ENCODE measurements at regions not wholly inside any gene's neighbourhood (a gene's known extent, or its start where the extent isn't known, plus 50 kb on each side); places are given as distances from the start of the nearest gene placed in this dataset.

DNA sequence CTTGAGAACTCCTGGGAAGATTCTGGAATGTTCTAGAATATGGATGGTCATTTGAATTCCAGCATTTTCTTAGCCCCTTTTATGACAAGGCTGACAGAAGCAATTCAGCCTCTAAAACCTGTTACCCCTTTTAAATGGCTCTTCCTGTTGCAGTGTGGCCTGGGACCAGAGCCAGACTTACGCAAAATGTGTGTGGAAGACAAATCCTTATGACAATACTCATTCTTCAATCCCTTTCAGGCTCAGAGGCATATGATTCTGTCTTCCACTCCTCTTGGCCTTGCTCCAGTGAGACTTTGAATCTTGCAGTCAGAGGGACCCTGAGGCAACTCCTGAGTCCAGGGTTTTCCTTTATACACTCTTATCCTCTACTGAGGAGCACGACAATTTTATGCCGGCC, 287.0 kb downstream of the CLIC5 start:
- Histone ChIP-seq H3K9me3 (ENCODE audit: control insufficient read depth, insufficient read depth, low read length) (no peaks in the 10 kb centered on the region), H3K27me3 (ENCODE audit: control insufficient read depth, insufficient read depth, low read length) (no peaks in the 10 kb centered on the region), H3K27ac (ENCODE audit: low read length) (no peak overlapping the region), H3K4me1 (ENCODE audit: control insufficient read depth, insufficient read depth, low read length) (no peaks in the 10 kb centered on the region), H3K36me3 (ENCODE audit: control insufficient read depth, insufficient read depth, low read length) (no peaks in the 10 kb centered on the region), H3K4me3 (ENCODE audit: low read length) (no peak overlapping the region)
- TF ChIP-seq, protein P1, sequence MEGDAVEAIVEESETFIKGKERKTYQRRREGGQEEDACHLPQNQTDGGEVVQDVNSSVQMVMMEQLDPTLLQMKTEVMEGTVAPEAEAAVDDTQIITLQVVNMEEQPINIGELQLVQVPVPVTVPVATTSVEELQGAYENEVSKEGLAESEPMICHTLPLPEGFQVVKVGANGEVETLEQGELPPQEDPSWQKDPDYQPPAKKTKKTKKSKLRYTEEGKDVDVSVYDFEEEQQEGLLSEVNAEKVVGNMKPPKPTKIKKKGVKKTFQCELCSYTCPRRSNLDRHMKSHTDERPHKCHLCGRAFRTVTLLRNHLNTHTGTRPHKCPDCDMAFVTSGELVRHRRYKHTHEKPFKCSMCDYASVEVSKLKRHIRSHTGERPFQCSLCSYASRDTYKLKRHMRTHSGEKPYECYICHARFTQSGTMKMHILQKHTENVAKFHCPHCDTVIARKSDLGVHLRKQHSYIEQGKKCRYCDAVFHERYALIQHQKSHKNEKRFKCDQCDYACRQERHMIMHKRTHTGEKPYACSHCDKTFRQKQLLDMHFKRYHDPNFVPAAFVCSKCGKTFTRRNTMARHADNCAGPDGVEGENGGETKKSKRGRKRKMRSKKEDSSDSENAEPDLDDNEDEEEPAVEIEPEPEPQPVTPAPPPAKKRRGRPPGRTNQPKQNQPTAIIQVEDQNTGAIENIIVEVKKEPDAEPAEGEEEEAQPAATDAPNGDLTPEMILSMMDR (IDR thresholded peaks at IDR 0.05), result no peak
- H3K9me3 Mint-ChIP-seq, result no peaks in the 10 kb centered on the region
- H3K4me1 Mint-ChIP-seq, result no peaks in the 10 kb centered on the region
- no peak for DNase-seq
- intact Hi-C loops (cut with micrococcal nuclease), result no loop called here
- H3K4me3 Mint-ChIP-seq, result no peak overlapping the region
- WGBS (ENCODE audit: insufficient coverage), result 78% methylated on average over 1 of the region's 3 CpGs
- H3K27me3 Mint-ChIP-seq (ENCODE audit: low read depth in 2 of 2), result peaks cover 0 to under 1% of the 10 kb centered on the region in 2 donors
- no peak overlapping the region for H3K27ac Mint-ChIP-seq
- no peaks in the 10 kb centered on the region for H3K36me3 Mint-ChIP-seq
- no peak for ATAC-seq

GRCh38 chr6:45727819-45728449, 287.7 kb downstream of the CLIC5 start:
- TF ChIP-seq, protein P1 (IDR thresholded peaks at IDR 0.05), result no peak
- Mint-ChIP-seq H3K27ac (no peak overlapping the region), H3K27me3 (ENCODE audit: low read depth in 2 of 2) (no peaks in the 10 kb centered on the region), H3K9me3 (peaks cover 0 to under 1% of the 10 kb centered on the region in 2 donors), H3K4me3 (no peak overlapping the region), H3K36me3 (no peaks in the 10 kb centered on the region), H3K4me1 (no peaks in the 10 kb centered on the region)
- no peak for DNase-seq
- no peak for ATAC-seq
- no peak overlapping the region for H3K27ac ChIP-seq (ENCODE audit: low read length)
- H3K36me3 ChIP-seq (ENCODE audit: control insufficient read depth, insufficient read depth, low read length), result no peaks in the 10 kb centered on the region
- H3K4me1 ChIP-seq (ENCODE audit: control insufficient read depth, insufficient read depth, low read length), result no peaks in the 10 kb centered on the region
- WGBS (ENCODE audit: insufficient coverage), result 84% methylated on average over 6 of the region's 6 CpGs
- H3K9me3 ChIP-seq (ENCODE audit: control insufficient read depth, insufficient read depth, low read length), result peaks cover 5% of the 10 kb centered on the region
- H3K4me3 ChIP-seq (ENCODE audit: low read length), result no peak overlapping the region
- intact Hi-C loops (cut with micrococcal nuclease), result no loop called here
- no peaks in the 10 kb centered on the region for H3K27me3 ChIP-seq (ENCODE audit: control insufficient read depth, insufficient read depth, low read length)

DNA sequence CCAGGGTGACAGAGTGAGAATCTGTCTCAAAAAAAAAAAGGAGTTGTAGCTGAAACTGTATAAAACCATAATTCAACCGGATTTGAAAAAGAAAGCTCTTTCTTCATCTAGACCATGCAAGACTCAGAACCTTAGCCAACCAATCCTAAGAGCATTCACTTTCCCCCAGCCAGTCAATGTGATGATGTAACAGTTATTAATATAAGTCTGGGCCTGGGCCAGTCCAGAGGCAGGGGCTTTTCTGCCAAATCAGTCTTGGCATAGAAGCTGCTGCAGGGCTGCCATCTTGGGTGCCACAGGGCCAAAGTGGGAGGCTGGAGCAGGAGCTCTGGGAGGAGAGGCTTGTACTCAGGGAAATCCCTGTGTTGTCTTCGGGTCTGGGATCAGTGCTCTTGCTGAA, 288.4 kb downstream of the CLIC5 start:
- Mint-ChIP-seq H3K27me3 (ENCODE audit: low read depth in 2 of 2) (peaks cover 0 to 2% of the 10 kb centered on the region in 2 donors), H3K4me1 (no peaks in the 10 kb centered on the region), H3K9me3 (peaks cover 0 to 3% of the 10 kb centered on the region in 2 donors), H3K36me3 (no peaks in the 10 kb centered on the region), H3K27ac (no peak overlapping the region), H3K4me3 (no peak overlapping the region)
- no peak overlapping the region for H3K4me3 ChIP-seq (ENCODE audit: low read length)
- intact Hi-C loops (cut with micrococcal nuclease), result no loop called here
- no peaks in the 10 kb centered on the region for H3K36me3 ChIP-seq (ENCODE audit: control insufficient read depth, insufficient read depth, low read length)
- H3K27ac ChIP-seq (ENCODE audit: low read length), result no peak overlapping the region
- TF ChIP-seq, protein P1 (IDR thresholded peaks at IDR 0.05), result no peak
- 100% methylated on average over 1 of the region's 2 CpGs for WGBS (ENCODE audit: insufficient coverage)
- H3K27me3 ChIP-seq (ENCODE audit: control insufficient read depth, insufficient read depth, low read length), result no peaks in the 10 kb centered on the region
- no peaks in the 10 kb centered on the region for H3K4me1 ChIP-seq (ENCODE audit: control insufficient read depth, insufficient read depth, low read length)
- DNase-seq (no peak), ATAC-seq (no peak)
- peaks cover 5% of the 10 kb centered on the region for H3K9me3 ChIP-seq (ENCODE audit: control insufficient read depth, insufficient read depth, low read length)

DNA sequence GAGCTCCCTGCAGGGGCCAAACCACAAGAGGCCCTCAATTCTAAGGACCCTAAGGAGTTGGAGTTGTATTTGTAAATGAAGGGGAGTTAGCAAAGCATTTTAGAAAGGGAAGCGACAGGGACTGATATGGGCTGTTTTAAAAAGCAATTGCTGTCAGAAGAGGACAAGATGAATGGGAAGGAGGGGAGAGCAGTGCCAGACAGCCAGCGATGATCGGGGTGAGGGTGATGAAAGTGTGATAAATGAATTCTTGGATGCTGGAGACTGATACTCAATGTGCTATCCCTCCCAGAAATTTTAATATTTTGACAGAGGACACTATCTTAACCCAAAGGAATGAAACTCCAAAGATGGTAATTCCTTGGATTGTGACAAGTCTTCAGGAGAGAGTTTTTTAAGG, 289.2 kb downstream of the CLIC5 start:
- 100% methylated on average over 3 of the region's 3 CpGs for WGBS (ENCODE audit: insufficient coverage)
- no peaks in the 10 kb centered on the region for H3K36me3 Mint-ChIP-seq

More for the DNA sequence above, 289.2 kb downstream of the CLIC5 start:
- Mint-ChIP-seq H3K9me3 (peaks cover 0 to 3% of the 10 kb centered on the region in 2 donors), H3K4me1 (no peaks in the 10 kb centered on the region), H3K27me3 (ENCODE audit: low read depth in 2 of 2) (peaks cover 0 to 5% of the 10 kb centered on the region in 2 donors), H3K4me3 (no peak overlapping the region), H3K27ac (no peak overlapping the region)
- no peak for DNase-seq
- Histone ChIP-seq H3K4me3 (ENCODE audit: low read length) (no peak overlapping the region), H3K4me1 (ENCODE audit: control insufficient read depth, insufficient read depth, low read length) (no peaks in the 10 kb centered on the region), H3K36me3 (ENCODE audit: control insufficient read depth, insufficient read depth, low read length) (no peaks in the 10 kb centered on the region), H3K9me3 (ENCODE audit: control insufficient read depth, insufficient read depth, low read length) (peaks cover 5% of the 10 kb centered on the region), H3K27ac (ENCODE audit: low read length) (no peak overlapping the region), H3K27me3 (ENCODE audit: control insufficient read depth, insufficient read depth, low read length) (no peaks in the 10 kb centered on the region)
- TF ChIP-seq, protein P1 (IDR thresholded peaks at IDR 0.05), result no peak
- no peak for ATAC-seq
- intact Hi-C loops (cut with micrococcal nuclease), result no loop called here

Measured in natural killer cell (primary cell).